ENCODE measurements at regions not wholly inside any gene's neighbourhood (a gene's known extent, or its start where the extent isn't known, plus 50 kb on each side); places are given as distances from the start of the nearest gene placed in this dataset.

- intact Hi-C loops (cut with DNase I, micrococcal nuclease) = no loop called here
- TF ChIP-seq CTCF (IDR thresholded peaks at IDR 0.05) = no peak
- peaks cover 9% of the 10 kb centered on the region for H3K9me3 ChIP-seq
- no peaks in the 10 kb centered on the region for H3K36me3 ChIP-seq (ENCODE audit: low read depth)
- no peak overlapping the region for H3K4me3 ChIP-seq
- no peak for ATAC-seq
- DNase-seq = no peak
- H3K4me1 ChIP-seq (ENCODE audit: low read depth) = no peaks in the 10 kb centered on the region
Measured at GRCh38 chr12:84073401-84073800, 839.2 kb downstream of the SLC6A15 start.

GRCh38 chr12:84072961-84073360 lies 839.6 kb downstream of the SLC6A15 start:
- H3K36me3 ChIP-seq (ENCODE audit: low read depth) = no peaks in the 10 kb centered on the region
- H3K9me3 ChIP-seq = peaks cover 9% of the 10 kb centered on the region
- TF ChIP-seq CTCF (IDR thresholded peaks at IDR 0.05) = no peak
- intact Hi-C loops (cut with DNase I, micrococcal nuclease) = no loop called here
- no peak for ATAC-seq
- no peak for DNase-seq
- H3K4me1 ChIP-seq (ENCODE audit: low read depth) = no peaks in the 10 kb centered on the region
- no peak overlapping the region for H3K4me3 ChIP-seq

- ATAC-seq = peak; percentile 28
Measured at GRCh38 chr12:84070292-84070691, 842.3 kb downstream of the SLC6A15 start.

GRCh38 chr12:84069699-84070098 lies 842.9 kb downstream of the SLC6A15 start:
- peaks cover 9% of the 10 kb centered on the region for H3K9me3 ChIP-seq
- intact Hi-C loops (cut with DNase I, micrococcal nuclease) = no loop called here
- DNase-seq = no peak
- no peaks in the 10 kb centered on the region for H3K36me3 ChIP-seq (ENCODE audit: low read depth)
- TF ChIP-seq CTCF (IDR thresholded peaks at IDR 0.05) = no peak
- ATAC-seq = no peak
- H3K4me1 ChIP-seq (ENCODE audit: low read depth) = no peaks in the 10 kb centered on the region
- H3K4me3 ChIP-seq = no peak overlapping the region

More at GRCh38 chr12:84070292-84070691, 842.3 kb downstream of the SLC6A15 start:
- intact Hi-C loops (cut with DNase I, micrococcal nuclease) = no loop called here
- TF ChIP-seq CTCF (IDR thresholded peaks at IDR 0.05) = no peak
- H3K4me3 ChIP-seq = no peak overlapping the region
- peak in 1 of 3 donors; percentile 10 for DNase-seq
- peaks cover 9% of the 10 kb centered on the region for H3K9me3 ChIP-seq
- H3K4me1 ChIP-seq (ENCODE audit: low read depth) = no peaks in the 10 kb centered on the region
- H3K36me3 ChIP-seq (ENCODE audit: low read depth) = no peaks in the 10 kb centered on the region

GRCh38 chr12:84069198-84069597 lies 843.4 kb downstream of the SLC6A15 start:
- Histone ChIP-seq H3K4me3 (no peak overlapping the region), H3K9me3 (peaks cover 9% of the 10 kb centered on the region), H3K4me1 (ENCODE audit: low read depth) (no peaks in the 10 kb centered on the region), H3K36me3 (ENCODE audit: low read depth) (no peaks in the 10 kb centered on the region)
- DNase-seq (no peak), ATAC-seq (no peak)
- TF ChIP-seq CTCF (IDR thresholded peaks at IDR 0.05) = no peak
- intact Hi-C loops (cut with DNase I, micrococcal nuclease) = no loop called here

- no peaks in the 10 kb centered on the region for H3K36me3 ChIP-seq (ENCODE audit: low read depth)
- H3K4me3 ChIP-seq = no peak overlapping the region
- no peaks in the 10 kb centered on the region for H3K9me3 ChIP-seq
- no peak for DNase-seq
- no peak for TF ChIP-seq CTCF (IDR thresholded peaks at IDR 0.05)
- H3K4me1 ChIP-seq (ENCODE audit: low read depth) = no peaks in the 10 kb centered on the region
- ATAC-seq = no peak
- intact Hi-C loops (cut with DNase I, micrococcal nuclease) = no loop called here
Measured at GRCh38 chr12:84058136-84058535, 854.5 kb downstream of the SLC6A15 start.

All from mucosa of descending colon (tissue), 3 donors.